GM19324 (cell line): ENCODE measurements at regions not wholly inside any gene's neighbourhood (a gene's known extent, or its start where the extent isn't known, plus 50 kb on each side); places are given as distances from the start of the nearest gene placed in this dataset.

Source experiments
- ATAC-seq: cut with Tn5 transposase; IDR thresholded peaks from one replicate; pipeline ENCODE4 v1.9.1; 2021; ENCODE audit warnings: mild to moderate bottlenecking, moderate library complexity; ENCODE audit not compliant: unreplicated experiment, low FRiP score

DNA sequence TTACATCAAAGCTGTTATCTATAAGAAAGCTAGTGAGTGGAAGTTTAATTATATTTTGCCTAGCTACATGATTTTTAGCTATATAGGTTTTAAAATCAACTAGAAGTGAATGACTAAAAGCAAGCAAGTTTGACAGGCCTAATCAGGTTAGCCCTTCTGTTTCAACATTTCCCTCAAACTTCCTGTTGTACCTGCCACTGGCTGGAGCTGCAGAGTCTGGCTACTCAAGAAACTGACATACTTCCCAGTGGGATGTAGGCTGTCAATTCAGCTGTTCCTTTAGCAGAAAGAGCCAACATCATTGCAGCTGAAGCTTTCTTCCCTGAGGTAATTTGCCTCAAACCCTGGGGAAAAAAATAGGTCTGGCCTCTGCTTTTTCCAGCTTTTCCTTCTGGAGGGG, 87.1 kb upstream of the TNR start:
- no peak for ATAC-seq

DNA sequence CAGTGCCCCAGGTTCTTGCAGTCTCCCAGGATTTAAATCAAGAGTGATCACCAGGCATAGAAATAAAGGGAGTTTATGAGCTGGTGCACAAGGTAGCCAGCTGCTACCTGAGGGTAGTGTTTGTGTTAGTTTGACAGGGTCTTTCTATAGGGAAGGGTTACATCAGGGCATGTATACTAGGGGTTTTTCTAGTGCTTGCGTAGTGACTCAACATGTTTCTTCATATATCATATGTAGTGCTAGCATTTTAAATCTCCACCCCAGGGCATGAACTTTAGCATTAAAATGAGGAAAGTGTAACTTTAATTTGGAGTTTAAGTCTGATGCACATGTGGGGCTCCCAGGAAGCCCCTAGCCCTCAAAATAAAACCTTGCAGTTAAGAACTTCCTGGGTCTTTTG, 86.5 kb upstream of the TNR start:
- no peak for ATAC-seq

DNA sequence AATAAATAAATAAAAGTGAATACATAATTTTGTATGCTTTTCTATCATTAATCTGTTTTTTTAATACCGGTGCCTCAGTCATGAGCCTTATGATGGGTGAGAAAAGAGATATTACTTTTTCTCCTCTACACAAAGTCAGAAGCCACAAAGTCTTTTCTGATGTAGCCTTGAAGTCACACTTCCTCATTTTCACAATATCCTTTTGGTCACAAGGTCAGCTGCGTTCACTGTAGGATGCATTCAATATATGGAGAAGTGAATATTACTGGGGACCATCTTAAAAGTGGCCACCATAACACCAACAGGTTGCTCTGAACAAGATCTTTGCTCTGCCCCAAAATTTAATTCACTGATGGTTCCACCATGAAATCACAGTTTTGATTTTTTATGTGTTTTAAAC, 83.3 kb upstream of the TNR start:
- no peak for ATAC-seq

DNA sequence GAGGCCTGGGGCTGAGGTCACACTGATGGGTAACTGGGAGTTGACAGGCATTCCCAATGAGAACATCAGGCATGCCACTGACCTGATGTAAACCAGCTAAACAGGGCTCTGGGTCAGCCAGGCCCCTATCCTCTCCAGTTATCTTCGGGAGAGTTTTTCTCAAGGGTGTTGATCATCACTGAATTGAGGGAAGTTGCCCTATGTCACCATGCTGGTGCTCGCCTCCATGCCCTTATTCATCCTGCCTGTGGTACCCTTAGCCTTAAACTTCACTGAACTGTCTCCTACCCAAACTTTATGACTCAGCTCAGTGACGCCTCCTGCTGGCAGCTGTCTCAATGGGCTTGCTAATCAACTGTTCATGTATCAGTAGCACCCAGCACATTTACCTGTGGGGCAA, 80.7 kb upstream of the TNR start:
- ATAC-seq = no peak

DNA sequence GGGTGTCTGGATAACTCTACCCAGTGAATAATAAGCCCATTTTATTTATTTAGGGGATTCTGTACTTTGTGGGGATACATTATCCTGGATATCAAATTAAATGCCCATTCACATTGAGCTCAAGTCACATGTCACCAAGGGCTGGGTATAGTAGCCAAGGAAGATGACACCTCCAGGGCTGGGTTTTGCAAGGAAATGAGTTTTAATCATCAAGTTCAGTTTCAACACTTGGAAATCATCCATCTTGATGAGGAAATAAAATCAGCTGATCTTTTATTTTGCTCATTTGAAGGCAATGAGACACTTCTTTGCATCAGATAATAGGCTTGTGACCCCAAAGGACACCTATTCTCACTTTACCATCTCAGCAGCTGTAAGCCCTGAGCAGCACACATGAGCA, 80.0 kb upstream of the TNR start:
- no peak for ATAC-seq

DNA sequence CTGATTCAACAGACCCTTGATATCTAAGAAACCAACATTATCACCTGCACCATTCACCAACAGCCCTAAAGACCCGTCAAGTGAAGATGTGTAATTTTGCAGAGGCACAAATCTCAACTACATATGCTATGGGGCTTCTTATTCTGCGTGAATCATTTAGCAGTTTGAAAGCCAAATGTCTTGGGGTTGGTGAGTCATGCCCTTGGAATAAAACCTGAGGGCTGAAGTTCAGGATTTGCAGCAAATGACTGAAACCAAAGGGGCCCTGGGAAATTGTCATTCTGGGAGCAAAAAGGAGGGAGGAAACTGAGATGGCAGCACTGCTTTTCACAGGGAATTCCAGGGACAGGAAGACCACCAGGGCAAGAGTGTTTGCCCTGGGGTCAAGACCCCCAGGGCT, 79.2 kb upstream of the TNR start:
- no peak for ATAC-seq

DNA sequence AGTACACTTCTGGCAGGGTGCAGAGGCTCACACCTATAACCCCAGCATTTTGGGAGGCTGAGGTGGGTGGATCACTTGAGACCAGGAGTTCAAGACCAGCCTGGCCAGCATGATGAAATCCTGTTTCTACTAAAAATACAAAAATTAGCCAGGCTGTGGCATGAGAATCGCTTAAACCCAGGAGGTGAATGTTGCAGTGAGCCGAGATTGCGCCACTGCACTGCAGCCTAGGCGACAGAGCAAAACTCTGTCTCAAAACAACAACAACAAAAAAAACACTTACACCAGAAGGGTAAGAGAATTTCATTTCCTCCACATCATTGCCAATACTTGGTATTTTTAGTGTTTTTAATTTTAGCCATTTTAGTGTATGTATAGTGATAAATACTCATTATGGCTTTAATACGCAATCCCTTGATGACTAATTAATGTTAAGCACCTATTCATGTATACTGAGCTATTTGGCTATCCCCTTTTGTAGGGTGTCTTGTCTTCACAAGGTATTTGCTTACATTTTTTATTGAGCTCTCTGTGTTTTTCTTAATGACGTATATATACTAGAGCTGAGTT, 77.1 kb upstream of the TNR start:
- no peak for ATAC-seq

DNA sequence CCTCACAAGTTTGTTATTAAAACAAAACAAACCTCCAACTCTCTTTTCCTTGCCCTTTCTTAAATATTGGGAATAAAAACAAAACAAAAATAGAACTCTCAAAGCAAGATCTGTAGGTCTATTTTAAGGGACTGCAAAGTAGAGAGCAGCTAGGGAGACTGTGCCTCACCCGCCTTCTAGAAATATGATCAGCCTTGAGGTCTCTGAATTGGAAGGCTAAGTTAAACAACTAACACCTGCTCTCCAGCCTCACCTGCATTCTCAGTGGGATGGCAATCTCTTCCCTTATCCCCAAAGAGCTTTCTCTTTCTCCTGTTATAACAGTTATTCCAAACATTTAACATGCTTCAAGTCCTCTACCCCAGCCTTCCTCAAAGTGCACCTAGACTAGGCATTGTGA, 75.5 kb upstream of the TNR start:
- ATAC-seq = no peak

DNA sequence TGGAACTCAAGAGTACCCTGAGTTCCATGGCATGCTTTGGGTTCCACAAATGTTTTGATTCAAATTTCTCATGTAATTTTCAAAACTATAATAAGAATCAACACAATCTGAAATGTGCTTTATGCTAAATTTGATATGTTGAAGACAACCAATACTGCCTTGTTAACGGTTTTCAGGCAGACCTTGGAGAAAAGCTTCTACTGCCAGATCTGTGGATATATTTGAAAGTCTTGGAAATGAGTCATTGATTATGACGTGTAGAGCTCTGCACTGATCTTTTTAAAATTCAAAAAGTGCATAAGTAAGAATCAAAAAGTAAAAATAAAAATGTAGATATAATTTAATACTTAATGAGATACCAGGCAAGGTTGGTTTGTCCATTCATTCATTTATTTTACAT, 74.0 kb upstream of the TNR start:
- no peak for ATAC-seq

DNA sequence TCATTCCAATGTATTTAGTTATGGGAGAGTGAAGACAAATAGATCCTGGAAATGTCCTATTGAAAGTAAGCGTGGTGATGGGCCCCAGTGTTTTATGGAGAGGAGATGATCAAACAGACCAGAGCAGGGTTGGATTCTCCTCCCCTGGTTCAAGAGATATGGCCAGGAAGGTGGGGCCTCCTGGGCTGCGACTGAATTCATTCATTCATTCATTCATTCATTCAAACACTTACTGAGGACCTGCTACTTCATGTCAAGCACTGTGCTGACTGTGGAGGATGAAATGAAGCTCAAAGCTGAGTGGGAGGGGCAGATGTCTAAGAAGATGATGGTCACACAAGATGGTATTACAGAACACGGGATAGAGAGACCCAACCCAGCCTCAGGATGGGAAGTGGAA, 71.5 kb upstream of the TNR start:
- no peak for ATAC-seq

DNA sequence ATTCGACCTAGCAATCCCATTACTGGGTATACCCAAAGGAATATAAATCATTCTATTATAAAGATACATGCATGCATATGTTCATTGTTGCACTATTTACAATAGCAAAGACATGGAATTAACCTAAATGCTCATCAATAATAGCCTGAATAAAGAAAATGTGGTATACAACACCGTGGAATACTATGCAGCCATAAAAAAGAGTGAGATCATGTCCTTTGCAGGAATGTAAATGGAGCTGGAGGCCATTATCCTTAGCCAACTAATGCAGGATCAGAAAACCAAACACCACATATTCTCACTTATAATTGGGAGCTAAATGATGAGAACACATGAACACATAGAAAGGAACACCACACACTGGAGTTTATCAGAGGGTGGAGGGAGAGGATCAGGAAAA, 69.5 kb upstream of the TNR start:
- ATAC-seq = no peak

DNA sequence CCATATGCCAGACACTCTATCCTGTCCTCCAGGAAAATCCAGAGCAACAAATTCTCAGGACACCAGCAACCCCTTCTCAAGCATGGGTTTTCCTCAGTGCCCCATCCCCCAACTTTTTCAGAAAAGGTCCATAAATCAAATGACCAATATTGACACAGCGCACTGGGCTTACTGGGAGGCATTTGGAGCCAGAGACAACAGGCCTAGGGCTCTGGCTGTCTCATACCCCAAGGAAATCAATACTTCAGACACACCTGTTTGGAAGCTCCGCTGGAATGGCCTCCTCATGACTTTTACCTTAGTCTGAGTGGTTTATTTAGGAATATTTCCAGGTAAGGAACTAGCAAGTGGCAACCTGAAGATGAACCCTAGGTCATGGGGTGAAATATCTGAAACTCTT, 66.9 kb upstream of the TNR start:
- no peak for ATAC-seq

DNA sequence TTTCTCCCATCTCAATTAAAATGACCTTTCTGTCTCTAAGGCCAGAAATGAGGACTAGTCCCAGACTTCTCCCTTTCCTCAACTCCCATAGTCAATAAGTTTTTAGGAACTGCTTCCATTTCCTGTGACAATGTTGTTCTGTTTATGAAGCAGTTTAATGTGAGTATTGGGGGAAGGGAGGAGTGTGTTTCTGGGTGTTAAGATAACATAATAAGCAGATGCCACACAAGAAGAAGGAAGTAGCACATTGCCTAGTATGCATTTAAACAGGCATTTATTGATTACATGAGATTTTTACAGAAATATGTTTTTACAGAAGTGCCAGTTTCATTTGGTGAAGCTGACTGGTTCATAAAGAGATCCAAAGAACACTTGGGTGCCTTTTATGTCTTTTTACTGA, 65.6 kb upstream of the TNR start:
- ATAC-seq = no peak

DNA sequence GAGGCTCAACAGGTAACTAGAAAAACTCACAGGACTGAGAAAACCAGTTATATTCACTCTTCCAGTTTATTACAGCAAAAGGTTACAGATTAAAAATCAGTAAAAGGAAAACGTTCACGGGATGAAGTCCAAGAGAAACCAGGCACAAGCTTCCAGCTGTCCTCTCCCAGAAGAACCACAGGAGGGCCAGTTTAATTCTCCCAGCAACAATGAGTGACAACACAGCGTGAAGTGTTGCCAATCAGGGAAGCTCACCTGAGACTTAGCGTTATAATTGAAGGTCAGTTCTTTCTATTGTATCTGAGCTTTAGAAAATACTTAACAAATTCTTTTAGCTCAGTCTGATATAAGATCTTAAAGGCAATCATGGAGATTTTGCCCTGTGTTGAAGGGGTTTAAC, 65.2 kb upstream of the TNR start:
- ATAC-seq = no peak

DNA sequence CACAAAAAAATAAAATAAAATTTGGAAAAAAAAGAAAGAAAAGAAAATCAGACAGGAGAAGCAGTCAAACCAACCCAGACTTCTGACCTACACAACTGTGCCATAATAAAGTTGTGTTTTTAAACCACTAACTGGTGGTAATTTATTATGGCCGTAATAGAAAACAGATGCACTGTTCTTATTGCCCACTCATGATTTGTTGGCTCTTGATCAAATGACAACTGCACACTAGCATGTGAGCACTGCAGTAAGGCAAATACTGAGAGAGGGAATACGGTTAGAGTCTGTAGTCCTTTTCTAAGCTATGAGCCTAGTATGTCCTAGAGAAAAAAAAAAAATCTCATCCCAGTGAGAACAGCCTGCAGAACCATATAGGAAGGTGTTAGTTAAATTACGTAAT, 61.2 kb upstream of the TNR start:
- ATAC-seq = no peak

DNA sequence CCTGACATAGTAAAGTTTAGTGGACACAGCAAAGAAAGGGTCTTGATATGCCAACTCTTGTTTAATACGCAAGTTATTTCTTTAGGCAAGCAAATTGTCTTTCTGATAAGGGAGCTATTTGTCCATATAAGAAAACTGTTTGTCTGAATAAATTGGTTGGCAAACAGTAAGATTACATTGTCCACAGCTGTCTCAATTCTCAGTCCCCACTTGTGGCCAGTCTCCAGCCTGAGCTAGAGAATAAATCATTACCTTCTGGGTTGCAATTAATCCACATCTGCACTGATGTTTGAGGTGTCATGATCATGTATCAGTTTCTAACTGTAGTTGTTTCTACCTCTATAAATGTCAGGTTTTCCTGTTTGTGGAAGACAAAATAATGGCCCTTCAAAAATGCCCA, 60.0 kb upstream of the TNR start:
- no peak for ATAC-seq

DNA sequence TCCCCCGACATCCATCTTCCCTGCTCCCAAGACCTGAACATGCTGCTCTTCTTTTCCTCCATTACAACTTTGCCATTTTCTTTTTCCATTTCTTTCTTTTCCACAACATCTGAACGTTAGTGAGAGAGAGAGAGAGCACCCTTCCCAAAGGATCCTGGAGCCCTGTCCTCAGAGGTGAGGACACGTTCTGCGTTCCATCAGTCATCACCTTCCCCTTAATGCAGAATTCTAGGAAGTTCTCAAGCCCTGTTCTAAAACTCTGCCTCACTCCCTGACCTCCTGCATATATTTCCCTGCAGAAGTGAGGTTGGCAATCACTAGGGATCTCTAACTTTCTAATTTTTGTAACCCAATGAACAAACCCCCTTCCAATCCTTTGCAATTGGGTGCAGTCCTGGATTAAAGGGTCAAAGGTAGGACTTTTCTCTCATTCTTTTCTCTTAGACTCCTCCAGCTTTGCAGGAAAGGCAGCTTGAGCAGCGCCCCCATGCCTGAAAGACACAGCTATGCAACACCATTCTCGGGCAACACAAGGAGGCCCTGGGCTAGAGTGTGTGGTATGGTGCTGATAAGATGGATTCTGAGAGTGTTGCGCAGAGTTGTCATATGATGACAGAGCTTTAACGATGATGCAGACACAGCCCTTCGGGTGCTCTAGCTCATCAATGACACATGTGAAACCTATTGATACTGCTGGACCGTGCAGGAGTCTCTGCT, 59.2 kb upstream of the TNR start:
- no peak for ATAC-seq

DNA sequence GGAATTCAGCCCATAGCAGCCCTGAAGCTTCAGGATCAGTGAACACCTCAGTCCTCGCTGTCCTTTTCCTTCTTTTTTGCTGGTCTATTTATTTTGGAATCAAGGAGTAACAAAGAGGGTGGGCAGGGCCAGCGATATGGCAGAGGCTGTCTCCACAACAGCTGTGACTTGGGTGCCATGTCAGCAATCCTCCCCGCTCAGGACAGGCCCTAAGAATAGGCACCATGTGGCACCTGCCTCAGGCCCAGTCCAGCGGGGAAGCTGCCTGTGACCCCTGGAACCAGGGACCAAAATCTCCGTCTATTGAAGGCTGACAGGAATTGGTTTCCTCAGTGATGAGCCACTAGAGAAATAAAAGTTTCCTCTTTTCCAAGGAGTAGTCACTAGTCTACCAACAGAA, 58.6 kb upstream of the TNR start:
- no peak for ATAC-seq

DNA sequence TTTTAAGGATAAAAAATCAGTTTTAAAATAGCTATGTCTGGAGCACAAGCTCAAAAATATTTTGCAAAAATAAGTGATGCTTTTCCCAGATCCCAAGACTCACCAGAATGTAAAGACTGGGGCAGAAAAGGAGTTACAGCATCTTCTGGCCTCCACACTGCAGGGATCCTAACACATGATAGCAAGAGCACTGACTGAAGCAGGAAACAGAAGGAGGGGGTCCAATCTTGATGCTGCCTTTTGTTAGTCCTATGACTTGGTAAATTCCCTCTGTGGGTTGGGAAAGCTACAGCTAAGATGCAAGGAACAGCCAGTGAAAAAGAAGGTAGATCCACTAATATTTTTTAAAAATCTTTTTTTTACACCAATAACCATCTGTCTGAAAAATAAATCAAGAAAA, 54.2 kb upstream of the TNR start:
- no peak for ATAC-seq

DNA sequence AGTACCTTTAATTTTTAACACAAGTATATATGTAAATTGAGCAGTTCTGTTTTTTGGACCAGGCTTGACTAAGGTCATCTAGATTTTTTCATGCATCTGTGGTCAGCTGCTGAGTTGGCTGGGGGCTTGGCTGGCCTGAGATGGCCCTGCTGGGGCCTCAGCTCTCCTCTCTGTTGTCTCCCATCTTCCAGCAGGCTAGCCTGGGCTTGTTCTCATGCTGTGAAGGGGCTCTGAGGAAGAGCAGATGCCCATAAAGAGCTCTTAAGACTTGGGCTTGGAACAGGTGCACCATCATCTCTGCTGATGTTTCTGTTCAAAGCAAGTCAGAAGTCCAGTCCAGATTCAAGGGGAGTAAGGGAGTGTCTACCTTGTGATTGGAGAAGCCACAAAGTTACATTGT, 51.2 kb upstream of the TNR start:
- no peak for ATAC-seq

DNA sequence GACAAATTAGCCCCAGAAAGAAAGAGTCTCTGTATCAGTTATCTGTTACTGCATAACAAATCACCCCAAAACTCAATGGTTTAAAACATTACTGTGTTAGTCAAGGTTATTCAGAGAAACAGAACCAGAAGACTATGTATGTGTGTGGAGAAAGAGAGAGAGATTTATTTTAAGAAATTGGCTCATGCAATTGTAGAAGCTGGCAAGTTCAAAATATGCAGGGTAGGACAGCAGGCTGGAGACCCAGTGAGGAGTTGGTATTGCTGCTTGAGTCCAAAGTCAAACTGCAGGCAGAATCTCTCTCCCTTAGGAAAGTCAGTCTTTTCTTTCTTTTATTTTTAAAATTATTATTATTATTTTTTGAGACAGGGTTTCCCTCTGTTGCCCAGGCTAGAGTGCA, 50.2 kb upstream of the TNR start:
- ATAC-seq = no peak
